Caco-2 (cell line): ENCODE measurements at regions not wholly inside any gene's neighbourhood (a gene's known extent, or its start where the extent isn't known, plus 50 kb on each side); places are given as distances from the start of the nearest gene placed in this dataset.

Experiments
- BruUV-seq: library from RNA; stranded (reverse); fragments of 400-500 nt; replicated peaks from 2 replicates; lab custom pipeline; 2021; lab: Mats Ljungman, UMichigan
- CTCF ChIA-PET: fragments of 300-600 bp; sonication (Branson Sonifier 250); formaldehyde crosslinking; loops from one replicate; lab custom pipeline; 2022; ENCODE audit warnings: antibody characterized with exemption; lab: Charles Lee
- POLR2A ChIA-PET: fragments of 300-600 bp; sonication (Branson Sonifier 250); formaldehyde crosslinking; loops from one replicate; lab custom pipeline; 2022; ENCODE audit warnings: antibody characterized with exemption; lab: Charles Lee
- DNase-seq, 2 experiments: peaks; one replicate each; pipeline versions ENCODE4 v3.0.0 to v3.0.0-alpha.2; 2020 to 2022
- H3K27me3 ChIP-seq: replicated peaks from 2 replicates; pipeline ENCODE4 v1.6.0; 2011; ENCODE audit warnings: low read length; ENCODE audit not compliant: control insufficient read depth, insufficient read depth
- H3K36me3 ChIP-seq: 2 replicates; pipeline ENCODE4 v1.5.1; 2011; ENCODE audit warnings: low read length; ENCODE audit not compliant: control insufficient read depth, insufficient read depth
- H3K4me1 ChIP-seq: fragments of 250-450 bp; sonication (Bioruptor Pico); 2 replicates; pipeline ENCODE4 v1.5.1; 2020; ENCODE audit warnings: mild to moderate bottlenecking
- H3K4me3 ChIP-seq: 2 replicates; pipeline ENCODE4 v1.5.1; 2011; ENCODE audit warnings: low read depth, mild to moderate bottlenecking, control low read depth, low read length
- H3K9me3 ChIP-seq: fragments of 250-450 bp; sonication (Bioruptor Pico); 2 replicates; pipeline ENCODE4 v1.5.1; 2020; ENCODE audit warnings: mild to moderate bottlenecking, moderate library complexity
- H3K27ac Mint-ChIP-seq: one replicate; pipeline ENCODE4 v1.8.0; 2022; ENCODE audit warnings: mixed read lengths; ENCODE audit not compliant: unreplicated experiment
- H3K27me3 Mint-ChIP-seq: one replicate; pipeline ENCODE4 v1.8.0; 2022; ENCODE audit warnings: mixed read lengths; ENCODE audit not compliant: insufficient read depth, unreplicated experiment
- H3K36me3 Mint-ChIP-seq: one replicate; pipeline ENCODE4 v1.8.0; 2022; ENCODE audit warnings: mild to moderate bottlenecking, mixed read lengths; ENCODE audit not compliant: insufficient read depth, unreplicated experiment
- H3K4me1 Mint-ChIP-seq: one replicate; pipeline ENCODE4 v1.8.0; 2022; ENCODE audit warnings: low read depth, mixed read lengths; ENCODE audit not compliant: unreplicated experiment
- H3K4me3 Mint-ChIP-seq: one replicate; pipeline ENCODE4 v1.8.0; 2022; ENCODE audit warnings: mild to moderate bottlenecking, moderate library complexity, mixed read lengths; ENCODE audit not compliant: unreplicated experiment
- H3K9me3 Mint-ChIP-seq: one replicate; pipeline ENCODE4 v1.8.0; 2022; ENCODE audit warnings: mixed read lengths; ENCODE audit not compliant: unreplicated experiment
- CTCF ChIP-seq, 2 experiments: fragments of 200-600 bp in 1 of 2; IDR thresholded peaks; 1 replicate in 1 of 2; 2 replicates in 1 of 2; pipeline versions ENCODE4 v1.5.1 to v1.8.0; 2011 to 2022; ENCODE audit warnings: antibody characterized with exemption in 1 of 2, control low read depth in 1 of 2, inconsistent platforms in 1 of 2, low read depth in 1 of 2, low read length in 1 of 2, mild to moderate bottlenecking in 1 of 2, moderate library complexity in 1 of 2; ENCODE audit not compliant: insufficient read depth in 1 of 2, severe bottlenecking in 1 of 2, unreplicated experiment in 1 of 2
- intact Hi-C: fragments of 100-400 bp; cut with micrococcal nuclease; formaldehyde crosslinking; loops from one replicate; pipeline ENCODE4 v1.10.0; 2022; ENCODE audit not compliant: unreplicated experiment

GRCh38 chr20:17795501-17796071 is 95.8 kb downstream of the BANF2 start:
- ChIA-PET POLR2A (no interaction called here), CTCF (interaction anchor here (0.6 to 1.0 kb wide), 2 partner anchors 113 to 322 kb away, joined by 3 to 7 read pairs; partner anchors contain the start of gene RRBP1)
- Histone ChIP-seq H3K9me3 (peaks cover 10% of the 10 kb centered on the region), H3K4me1 (peaks cover 9% of the 10 kb centered on the region; the same call in 1 of the 2 replicates), H3K27me3 (no peaks in the 10 kb centered on the region), H3K36me3 (no peaks in the 10 kb centered on the region), H3K4me3 (no peak overlapping the region)
- Mint-ChIP-seq H3K4me1 (peaks cover 17% of the 10 kb centered on the region), H3K9me3 (peaks cover 18% of the 10 kb centered on the region), H3K27me3 (no peaks in the 10 kb centered on the region), H3K27ac (no peak overlapping the region), H3K36me3 (peaks cover 5% of the 10 kb centered on the region), H3K4me3 (no peak overlapping the region)
- no TSS peak for BruUV-seq
- DNase-seq = no peak
- TF ChIP-seq CTCF (IDR thresholded peaks at IDR 0.05; ENCODE audit: insufficient read depth in 1 of 2, low read depth in 1 of 2, low read length in 1 of 2, severe bottlenecking in 1 of 2, unreplicated experiment in 1 of 2) = no peak
- intact Hi-C loops = no loop called here

- POLR2A ChIA-PET = no interaction called here
- CTCF ChIA-PET = no interaction called here
- no peak for DNase-seq
- no TSS peak for BruUV-seq
- no peak for TF ChIP-seq CTCF (IDR thresholded peaks at IDR 0.05; ENCODE audit: insufficient read depth in 1 of 2, low read depth in 1 of 2, low read length in 1 of 2, severe bottlenecking in 1 of 2, unreplicated experiment in 1 of 2)
- H3K36me3 ChIP-seq = no peaks in the 10 kb centered on the region
- peaks cover 17% of the 10 kb centered on the region for H3K4me1 Mint-ChIP-seq
- peaks cover 9% of the 10 kb centered on the region; the same call in 1 of the 2 replicates for H3K4me1 ChIP-seq
- no peaks in the 10 kb centered on the region for H3K27me3 Mint-ChIP-seq
- H3K4me3 ChIP-seq = no peak overlapping the region
- no peaks in the 10 kb centered on the region for H3K27me3 ChIP-seq
- intact Hi-C loops = no loop called here
- no peak overlapping the region for H3K27ac Mint-ChIP-seq
- H3K36me3 Mint-ChIP-seq = peaks cover 5% of the 10 kb centered on the region
- no peak overlapping the region for H3K4me3 Mint-ChIP-seq
- peaks cover 16% of the 10 kb centered on the region for H3K9me3 Mint-ChIP-seq
- H3K9me3 ChIP-seq = peaks cover 10% of the 10 kb centered on the region
These were observed 95.2 kb downstream of the BANF2 start for GRCh38 chr20:17795003-17795402.

- ChIA-PET CTCF (no interaction called here), POLR2A (no interaction called here)
- H3K4me1 Mint-ChIP-seq = peaks cover 17% of the 10 kb centered on the region
- peaks cover 10% of the 10 kb centered on the region for H3K9me3 Mint-ChIP-seq
- no peaks in the 10 kb centered on the region for H3K27me3 Mint-ChIP-seq
- Histone ChIP-seq H3K27me3 (no peaks in the 10 kb centered on the region), H3K9me3 (peaks cover 7% of the 10 kb centered on the region; the same call in 1 of the 2 replicates), H3K4me3 (no peak overlapping the region), H3K36me3 (no peaks in the 10 kb centered on the region), H3K4me1 (peaks cover 12% of the 10 kb centered on the region; the same call in 1 of the 2 replicates)
- intact Hi-C loops = no loop called here
- no peak overlapping the region for H3K27ac Mint-ChIP-seq
- H3K4me3 Mint-ChIP-seq = no peak overlapping the region
- no peak for DNase-seq
- no peaks in the 10 kb centered on the region for H3K36me3 Mint-ChIP-seq
- no peak for TF ChIP-seq CTCF (IDR thresholded peaks at IDR 0.05; ENCODE audit: insufficient read depth in 1 of 2, low read depth in 1 of 2, low read length in 1 of 2, severe bottlenecking in 1 of 2, unreplicated experiment in 1 of 2)
- no TSS peak for BruUV-seq
These were observed 94.6 kb downstream of the BANF2 start for GRCh38 chr20:17794400-17794799.
